ENCODE measurements at regions not wholly inside any gene's neighbourhood (a gene's known extent, or its start where the extent isn't known, plus 50 kb on each side); places are given as distances from the start of the nearest gene placed in this dataset.

DNA sequence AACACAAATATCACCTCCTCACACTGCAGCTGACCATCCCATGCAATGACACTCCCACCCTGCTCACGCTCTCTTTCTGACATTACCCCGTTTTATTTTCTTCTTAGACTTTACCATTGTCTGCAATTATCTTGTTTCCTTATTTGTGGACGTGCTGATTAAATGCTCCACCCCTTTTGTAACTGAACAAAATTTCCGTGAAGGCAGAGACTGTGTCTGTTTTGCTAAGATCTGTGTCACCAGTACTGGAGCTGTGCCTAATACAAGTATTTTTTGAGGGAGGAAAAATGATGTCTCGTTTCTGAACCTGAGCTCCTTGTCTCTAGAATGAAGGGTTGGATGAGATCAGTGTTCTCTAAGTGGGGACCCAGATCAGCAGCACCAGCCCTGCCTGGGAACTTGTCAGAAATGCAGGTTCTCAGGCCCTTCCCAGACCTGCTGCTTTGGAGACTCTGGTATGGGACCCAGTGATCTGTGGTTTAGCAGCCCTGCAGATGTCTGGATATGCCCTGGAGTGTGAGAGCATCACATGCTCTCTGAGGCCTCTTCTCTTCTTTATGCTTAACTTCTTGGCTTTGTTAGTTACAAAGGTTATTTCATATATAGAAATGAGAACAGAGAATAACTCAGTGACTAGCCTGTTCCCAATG, 181.7 kb upstream of the GAS1 start:
- no peaks in the 10 kb centered on the region for H3K9me3 ChIP-seq (ENCODE audit: severe bottlenecking)
- H3K27me3 ChIP-seq (ENCODE audit: insufficient read depth, low read depth, severe bottlenecking): peaks cover 28% of the 10 kb centered on the region
- no peak overlapping the region for H3K27ac ChIP-seq
- TF ChIP-seq, protein P1, sequence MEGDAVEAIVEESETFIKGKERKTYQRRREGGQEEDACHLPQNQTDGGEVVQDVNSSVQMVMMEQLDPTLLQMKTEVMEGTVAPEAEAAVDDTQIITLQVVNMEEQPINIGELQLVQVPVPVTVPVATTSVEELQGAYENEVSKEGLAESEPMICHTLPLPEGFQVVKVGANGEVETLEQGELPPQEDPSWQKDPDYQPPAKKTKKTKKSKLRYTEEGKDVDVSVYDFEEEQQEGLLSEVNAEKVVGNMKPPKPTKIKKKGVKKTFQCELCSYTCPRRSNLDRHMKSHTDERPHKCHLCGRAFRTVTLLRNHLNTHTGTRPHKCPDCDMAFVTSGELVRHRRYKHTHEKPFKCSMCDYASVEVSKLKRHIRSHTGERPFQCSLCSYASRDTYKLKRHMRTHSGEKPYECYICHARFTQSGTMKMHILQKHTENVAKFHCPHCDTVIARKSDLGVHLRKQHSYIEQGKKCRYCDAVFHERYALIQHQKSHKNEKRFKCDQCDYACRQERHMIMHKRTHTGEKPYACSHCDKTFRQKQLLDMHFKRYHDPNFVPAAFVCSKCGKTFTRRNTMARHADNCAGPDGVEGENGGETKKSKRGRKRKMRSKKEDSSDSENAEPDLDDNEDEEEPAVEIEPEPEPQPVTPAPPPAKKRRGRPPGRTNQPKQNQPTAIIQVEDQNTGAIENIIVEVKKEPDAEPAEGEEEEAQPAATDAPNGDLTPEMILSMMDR (IDR thresholded peaks at IDR 0.05; ENCODE audit: low read depth, low read length): no peak
- H3K36me3 ChIP-seq: no peaks in the 10 kb centered on the region
- DNase-seq: no peak
- H3K4me3 ChIP-seq (ENCODE audit: low read depth, low read length): no peak overlapping the region

DNA sequence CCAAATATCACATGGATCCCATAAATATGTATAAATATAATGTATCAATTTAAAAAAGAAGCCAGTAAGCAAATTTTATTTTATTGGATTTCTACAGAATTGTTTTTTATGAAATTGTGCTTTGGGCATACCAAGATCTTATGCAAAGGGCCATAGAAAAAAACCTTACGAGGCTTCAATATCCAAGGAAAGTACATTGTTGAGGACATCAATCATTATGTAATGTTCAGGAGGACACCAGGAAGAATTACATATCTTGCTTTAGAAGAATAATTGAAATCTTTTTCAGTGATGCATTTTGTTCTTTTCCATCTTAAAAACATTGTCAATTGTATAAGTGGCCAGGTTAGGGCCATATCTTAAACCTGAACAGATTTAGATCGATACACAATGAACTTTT, 187.8 kb upstream of the GAS1 start:
- Histone ChIP-seq H3K4me3 (ENCODE audit: low read depth, low read length) (no peak overlapping the region), H3K27ac (no peak overlapping the region), H3K9me3 (ENCODE audit: severe bottlenecking) (no peaks in the 10 kb centered on the region), H3K36me3 (no peaks in the 10 kb centered on the region), H3K27me3 (ENCODE audit: insufficient read depth, low read depth, severe bottlenecking) (peaks cover 25% of the 10 kb centered on the region)
- TF ChIP-seq, protein P1 (IDR thresholded peaks at IDR 0.05; ENCODE audit: low read depth, low read length): no peak
- no peak for DNase-seq

- no peaks in the 10 kb centered on the region for H3K36me3 ChIP-seq
- H3K27me3 ChIP-seq (ENCODE audit: insufficient read depth, low read depth, severe bottlenecking): peaks cover 40% of the 10 kb centered on the region
- no peaks in the 10 kb centered on the region for H3K9me3 ChIP-seq (ENCODE audit: severe bottlenecking)
- no peak for DNase-seq
- TF ChIP-seq, protein P1 (IDR thresholded peaks at IDR 0.05; ENCODE audit: low read depth, low read length): no peak
- no peak overlapping the region for H3K4me3 ChIP-seq (ENCODE audit: low read depth, low read length)
- H3K27ac ChIP-seq: no peak overlapping the region
These were observed 190.4 kb upstream of the GAS1 start for GRCh38 chr9:87137718-87138117.

- DNase-seq: no peak
- no peak overlapping the region for H3K27ac ChIP-seq
- H3K36me3 ChIP-seq: no peaks in the 10 kb centered on the region
- H3K27me3 ChIP-seq (ENCODE audit: insufficient read depth, low read depth, severe bottlenecking): peaks cover 40% of the 10 kb centered on the region
- H3K9me3 ChIP-seq (ENCODE audit: severe bottlenecking): no peaks in the 10 kb centered on the region
- TF ChIP-seq, protein P1 (IDR thresholded peaks at IDR 0.05; ENCODE audit: low read depth, low read length): no peak
- H3K4me3 ChIP-seq (ENCODE audit: low read depth, low read length): no peak overlapping the region
These were observed 191.1 kb upstream of the GAS1 start for GRCh38 chr9:87138128-87139040.

DNA sequence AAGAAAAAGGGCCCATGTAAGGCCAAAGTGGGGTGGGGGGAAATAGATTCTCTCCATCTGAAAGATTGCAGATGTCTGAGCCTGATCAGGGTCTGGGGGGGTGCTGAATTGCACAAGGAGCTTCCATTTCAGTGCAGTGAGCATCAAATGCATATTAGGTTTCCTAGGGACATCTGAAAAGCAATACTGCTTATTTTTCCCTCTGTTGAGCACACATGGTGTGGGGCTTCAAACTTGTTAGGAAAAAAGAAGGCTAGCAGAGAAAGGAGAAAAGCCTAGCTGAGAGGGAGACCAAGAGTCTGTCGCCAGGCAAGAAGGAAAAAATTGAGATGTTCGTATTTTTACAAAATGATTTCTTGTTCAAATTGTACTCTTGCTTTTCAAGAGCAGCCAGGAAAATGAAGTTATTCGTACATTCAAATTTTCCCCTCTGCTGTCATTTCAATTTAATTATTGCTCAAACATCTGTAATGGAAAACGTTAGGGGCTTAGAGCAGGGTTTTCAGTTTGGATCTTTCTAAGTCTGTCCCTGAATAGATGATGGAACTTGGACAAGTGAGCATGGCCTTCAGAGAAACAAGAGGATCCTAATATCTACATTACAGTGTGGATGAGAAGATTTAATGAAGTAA, 191.9 kb upstream of the GAS1 start:
- no peak for DNase-seq
- TF ChIP-seq, protein P1 (IDR thresholded peaks at IDR 0.05; ENCODE audit: low read depth, low read length): no peak
- H3K27me3 ChIP-seq (ENCODE audit: insufficient read depth, low read depth, severe bottlenecking): peaks cover 43% of the 10 kb centered on the region

More for the DNA sequence above, 191.9 kb upstream of the GAS1 start:
- Histone ChIP-seq H3K4me3 (ENCODE audit: low read depth, low read length) (no peak overlapping the region), H3K27ac (no peak overlapping the region), H3K36me3 (no peaks in the 10 kb centered on the region), H3K9me3 (ENCODE audit: severe bottlenecking) (no peaks in the 10 kb centered on the region)
